ENCODE measurements at regions not wholly inside any gene's neighbourhood (a gene's known extent, or its start where the extent isn't known, plus 50 kb on each side); places are given as distances from the start of the nearest gene placed in this dataset.

DNA sequence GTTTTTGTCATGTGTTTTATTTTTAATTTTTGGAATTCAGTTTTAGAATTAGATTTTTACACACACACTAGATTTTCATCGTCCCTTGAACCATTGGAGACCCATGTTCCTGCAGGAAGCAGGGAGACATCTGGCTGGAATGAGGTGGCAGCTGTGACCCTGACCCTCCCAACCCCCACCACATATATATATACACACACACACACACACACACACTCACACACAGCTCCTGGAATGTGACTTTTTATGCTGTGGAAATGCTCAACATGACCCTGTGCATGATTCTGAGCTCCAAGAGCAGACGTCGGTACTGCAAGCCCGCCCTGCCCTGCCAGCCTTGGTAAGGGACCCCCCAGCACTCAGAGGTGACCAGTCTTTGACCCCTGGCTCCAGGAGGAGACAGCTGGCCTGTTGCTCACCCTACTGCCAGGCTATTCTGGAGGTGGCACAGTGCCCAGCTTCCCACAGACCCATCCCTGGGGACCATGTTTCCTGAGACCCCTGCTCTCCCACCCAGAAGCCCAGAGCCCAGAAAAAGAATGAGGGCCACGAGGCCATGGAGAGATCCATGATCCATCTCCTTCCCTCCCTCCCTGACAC lies 103.2 kb upstream of the VSTM2B start:
- Histone ChIP-seq H3K27ac (replicated peaks) (no peak overlapping the region), H3K27me3 (ENCODE audit: insufficient read depth, poor library complexity, severe bottlenecking) (no peaks in the 10 kb centered on the region), H3K4me3 (replicated peaks; ENCODE audit: insufficient read depth, low read length) (no peak overlapping the region)
- TF ChIP-seq SPI1 (IDR thresholded peaks at IDR 0.05; ENCODE audit: borderline replicate concordance, low read depth) = no peak
- no peak for TF ChIP-seq GABPA (IDR thresholded peaks at IDR 0.05; ENCODE audit: low read depth)
- TF ChIP-seq, protein P1, sequence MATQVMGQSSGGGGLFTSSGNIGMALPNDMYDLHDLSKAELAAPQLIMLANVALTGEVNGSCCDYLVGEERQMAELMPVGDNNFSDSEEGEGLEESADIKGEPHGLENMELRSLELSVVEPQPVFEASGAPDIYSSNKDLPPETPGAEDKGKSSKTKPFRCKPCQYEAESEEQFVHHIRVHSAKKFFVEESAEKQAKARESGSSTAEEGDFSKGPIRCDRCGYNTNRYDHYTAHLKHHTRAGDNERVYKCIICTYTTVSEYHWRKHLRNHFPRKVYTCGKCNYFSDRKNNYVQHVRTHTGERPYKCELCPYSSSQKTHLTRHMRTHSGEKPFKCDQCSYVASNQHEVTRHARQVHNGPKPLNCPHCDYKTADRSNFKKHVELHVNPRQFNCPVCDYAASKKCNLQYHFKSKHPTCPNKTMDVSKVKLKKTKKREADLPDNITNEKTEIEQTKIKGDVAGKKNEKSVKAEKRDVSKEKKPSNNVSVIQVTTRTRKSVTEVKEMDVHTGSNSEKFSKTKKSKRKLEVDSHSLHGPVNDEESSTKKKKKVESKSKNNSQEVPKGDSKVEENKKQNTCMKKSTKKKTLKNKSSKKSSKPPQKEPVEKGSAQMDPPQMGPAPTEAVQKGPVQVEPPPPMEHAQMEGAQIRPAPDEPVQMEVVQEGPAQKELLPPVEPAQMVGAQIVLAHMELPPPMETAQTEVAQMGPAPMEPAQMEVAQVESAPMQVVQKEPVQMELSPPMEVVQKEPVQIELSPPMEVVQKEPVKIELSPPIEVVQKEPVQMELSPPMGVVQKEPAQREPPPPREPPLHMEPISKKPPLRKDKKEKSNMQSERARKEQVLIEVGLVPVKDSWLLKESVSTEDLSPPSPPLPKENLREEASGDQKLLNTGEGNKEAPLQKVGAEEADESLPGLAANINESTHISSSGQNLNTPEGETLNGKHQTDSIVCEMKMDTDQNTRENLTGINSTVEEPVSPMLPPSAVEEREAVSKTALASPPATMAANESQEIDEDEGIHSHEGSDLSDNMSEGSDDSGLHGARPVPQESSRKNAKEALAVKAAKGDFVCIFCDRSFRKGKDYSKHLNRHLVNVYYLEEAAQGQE (IDR thresholded peaks at IDR 0.05; ENCODE audit: insufficient replicate concordance, low read depth) = no peak
- TF ChIP-seq POLR2AphosphoS5 (IDR thresholded peaks at IDR 0.05; ENCODE audit: low read depth) = no peak
- TF ChIP-seq, protein P2, sequence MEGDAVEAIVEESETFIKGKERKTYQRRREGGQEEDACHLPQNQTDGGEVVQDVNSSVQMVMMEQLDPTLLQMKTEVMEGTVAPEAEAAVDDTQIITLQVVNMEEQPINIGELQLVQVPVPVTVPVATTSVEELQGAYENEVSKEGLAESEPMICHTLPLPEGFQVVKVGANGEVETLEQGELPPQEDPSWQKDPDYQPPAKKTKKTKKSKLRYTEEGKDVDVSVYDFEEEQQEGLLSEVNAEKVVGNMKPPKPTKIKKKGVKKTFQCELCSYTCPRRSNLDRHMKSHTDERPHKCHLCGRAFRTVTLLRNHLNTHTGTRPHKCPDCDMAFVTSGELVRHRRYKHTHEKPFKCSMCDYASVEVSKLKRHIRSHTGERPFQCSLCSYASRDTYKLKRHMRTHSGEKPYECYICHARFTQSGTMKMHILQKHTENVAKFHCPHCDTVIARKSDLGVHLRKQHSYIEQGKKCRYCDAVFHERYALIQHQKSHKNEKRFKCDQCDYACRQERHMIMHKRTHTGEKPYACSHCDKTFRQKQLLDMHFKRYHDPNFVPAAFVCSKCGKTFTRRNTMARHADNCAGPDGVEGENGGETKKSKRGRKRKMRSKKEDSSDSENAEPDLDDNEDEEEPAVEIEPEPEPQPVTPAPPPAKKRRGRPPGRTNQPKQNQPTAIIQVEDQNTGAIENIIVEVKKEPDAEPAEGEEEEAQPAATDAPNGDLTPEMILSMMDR (IDR thresholded peaks at IDR 0.05; ENCODE audit: insufficient read depth, low read length) = no peak
- no peak for DNase-seq (ENCODE audit: low read depth in 1 of 2, low spot score in 1 of 2)

DNA sequence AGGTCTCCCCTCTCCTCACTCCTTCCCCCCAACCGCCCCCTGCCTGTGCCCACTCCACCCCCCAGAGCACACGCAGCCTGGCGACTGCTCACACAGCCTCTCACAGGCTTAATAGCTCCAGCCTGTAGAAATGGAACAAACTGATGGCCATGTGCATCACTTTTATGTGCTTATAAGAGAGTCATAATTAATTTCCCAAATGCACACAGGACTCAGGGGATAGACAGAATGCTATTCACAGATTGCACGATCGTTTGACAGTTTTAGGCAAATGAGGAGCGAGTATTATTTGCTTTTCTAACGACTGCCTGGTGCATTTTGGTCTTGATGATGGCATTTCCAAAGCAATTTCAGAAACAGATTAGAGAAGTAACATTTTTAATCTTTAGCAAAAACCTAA lies 97.7 kb upstream of the VSTM2B start:
- TF ChIP-seq, protein P1 (IDR thresholded peaks at IDR 0.05; ENCODE audit: insufficient replicate concordance, low read depth) = no peak
- TF ChIP-seq, protein P2 (IDR thresholded peaks at IDR 0.05; ENCODE audit: insufficient read depth, low read length) = no peak
- no peak for TF ChIP-seq POLR2AphosphoS5 (IDR thresholded peaks at IDR 0.05; ENCODE audit: low read depth)
- no peak for TF ChIP-seq GABPA (IDR thresholded peaks at IDR 0.05; ENCODE audit: low read depth)
- no peak for TF ChIP-seq SPI1 (IDR thresholded peaks at IDR 0.05; ENCODE audit: borderline replicate concordance, low read depth)
- no peak overlapping the region for H3K4me3 ChIP-seq (replicated peaks; ENCODE audit: insufficient read depth, low read length)
- no peak for DNase-seq (ENCODE audit: low read depth in 1 of 2, low spot score in 1 of 2)
- H3K27ac ChIP-seq (replicated peaks) = no peak overlapping the region
- no peaks in the 10 kb centered on the region for H3K27me3 ChIP-seq (ENCODE audit: insufficient read depth, poor library complexity, severe bottlenecking)

DNA sequence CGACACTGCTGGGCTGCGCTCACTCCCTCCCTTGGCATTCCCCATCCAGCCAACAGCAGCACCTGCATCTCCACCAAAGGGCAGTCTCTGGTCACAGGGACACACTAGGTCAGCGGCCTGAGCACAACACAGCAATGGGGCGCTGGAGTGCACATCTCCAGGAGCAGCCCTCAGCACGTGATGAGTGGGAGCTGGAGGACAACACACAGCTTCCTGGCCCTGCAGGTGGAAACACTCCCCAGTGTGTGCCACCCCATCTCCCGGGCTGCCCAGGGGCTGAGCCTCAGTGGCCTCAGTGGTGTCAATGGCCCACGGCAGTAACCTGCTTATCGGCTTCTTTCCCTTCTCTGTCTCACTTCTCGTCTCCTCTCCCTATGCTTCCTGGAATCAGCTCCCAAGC lies 96.8 kb upstream of the VSTM2B start:
- Histone ChIP-seq H3K27ac (replicated peaks) (no peak overlapping the region), H3K27me3 (ENCODE audit: insufficient read depth, poor library complexity, severe bottlenecking) (no peaks in the 10 kb centered on the region), H3K4me3 (replicated peaks; ENCODE audit: insufficient read depth, low read length) (no peak overlapping the region)
- TF ChIP-seq, protein P2 (IDR thresholded peaks at IDR 0.05; ENCODE audit: insufficient read depth, low read length) = no peak
- TF ChIP-seq SPI1 (IDR thresholded peaks at IDR 0.05; ENCODE audit: borderline replicate concordance, low read depth) = no peak
- TF ChIP-seq POLR2AphosphoS5 (IDR thresholded peaks at IDR 0.05; ENCODE audit: low read depth) = no peak
- TF ChIP-seq, protein P1 (IDR thresholded peaks at IDR 0.05; ENCODE audit: insufficient replicate concordance, low read depth) = no peak
- TF ChIP-seq GABPA (IDR thresholded peaks at IDR 0.05; ENCODE audit: low read depth) = no peak
- no peak for DNase-seq (ENCODE audit: low read depth in 1 of 2, low spot score in 1 of 2)

Data from HL-60 (cell line).